ENCODE measurements at regions not wholly inside any gene's neighbourhood (a gene's known extent, or its start where the extent isn't known, plus 50 kb on each side); places are given as distances from the start of the nearest gene placed in this dataset.

- no peak for TF ChIP-seq CTCF (IDR thresholded peaks at IDR 0.05)
- TF ChIP-seq POLR2A (IDR thresholded peaks at IDR 0.05): no peak
- Histone ChIP-seq H3K27me3 (no peaks in the 10 kb centered on the region), H3K4me3 (no peak overlapping the region), H3K4me1 (peaks cover 0 to 4% (median 0%) of the 10 kb centered on the region in 4 donors), H3K9me3 (no peaks in the 10 kb centered on the region), H3K27ac (no peak overlapping the region), H3K36me3 (no peaks in the 10 kb centered on the region)
- intact Hi-C loops (cut with DNase I): no loop called here
- DNase-seq (no peak), ATAC-seq (no peak)
- 95% methylated on average over 33 of the region's 36 CpGs for WGBS (ENCODE audit: insufficient coverage, low coverage, low lambda C conversion rate, missing lambda C conversion rate)
These were observed 62.0 kb upstream of the MGAT5 start for GRCh38 chr2:134191835-134192234.

- Histone ChIP-seq H3K4me1 (peaks cover 0 to 4% (median 0%) of the 10 kb centered on the region in 4 donors), H3K4me3 (no peak overlapping the region), H3K27me3 (no peaks in the 10 kb centered on the region), H3K36me3 (no peaks in the 10 kb centered on the region), H3K27ac (no peak overlapping the region), H3K9me3 (no peaks in the 10 kb centered on the region)
- DNase-seq (no peak), ATAC-seq (no peak)
- WGBS (ENCODE audit: insufficient coverage, low coverage, low lambda C conversion rate, missing lambda C conversion rate): 100% methylated on average over 1 of the region's 1 CpG
- intact Hi-C loops (cut with DNase I): no loop called here
- TF ChIP-seq POLR2A (IDR thresholded peaks at IDR 0.05) (no peak), CTCF (IDR thresholded peaks at IDR 0.05) (no peak)
These were observed 60.9 kb upstream of the MGAT5 start for GRCh38 chr2:134193006-134193405.

- Histone ChIP-seq H3K4me3 (no peak overlapping the region), H3K9me3 (no peaks in the 10 kb centered on the region), H3K36me3 (no peaks in the 10 kb centered on the region), H3K27me3 (no peaks in the 10 kb centered on the region), H3K27ac (no peak overlapping the region), H3K4me1 (no peaks in the 10 kb centered on the region)
- 92% methylated on average over 5 of the region's 5 CpGs for WGBS (ENCODE audit: insufficient coverage, low coverage, low lambda C conversion rate, missing lambda C conversion rate)
- TF ChIP-seq POLR2A (IDR thresholded peaks at IDR 0.05): no peak
- TF ChIP-seq CTCF (IDR thresholded peaks at IDR 0.05): no peak
- intact Hi-C loops (cut with DNase I): no loop called here
- DNase-seq: no peak
- no peak for ATAC-seq
These were observed 59.4 kb upstream of the MGAT5 start for GRCh38 chr2:134194519-134194918.

GRCh38 chr2:134195341-134195740, 58.5 kb upstream of the MGAT5 start:
- ATAC-seq: no peak
- no peaks in the 10 kb centered on the region for H3K27me3 ChIP-seq
- TF ChIP-seq POLR2A (IDR thresholded peaks at IDR 0.05) (no peak), CTCF (IDR thresholded peaks at IDR 0.05) (no peak)
- DNase-seq: no peak
- H3K9me3 ChIP-seq: no peaks in the 10 kb centered on the region
- H3K4me3 ChIP-seq: no peak overlapping the region
- H3K27ac ChIP-seq: no peak overlapping the region
- H3K36me3 ChIP-seq: no peaks in the 10 kb centered on the region
- 62% methylated on average over 6 of the region's 6 CpGs for WGBS (ENCODE audit: insufficient coverage, low coverage, low lambda C conversion rate, missing lambda C conversion rate)
- no peaks in the 10 kb centered on the region for H3K4me1 ChIP-seq
- intact Hi-C loops (cut with DNase I): no loop called here

GRCh38 chr2:134197445-134197844, 56.4 kb upstream of the MGAT5 start:
- ATAC-seq: no peak

More at GRCh38 chr2:134197445-134197844, 56.4 kb upstream of the MGAT5 start:
- no peak overlapping the region for H3K4me3 ChIP-seq
- intact Hi-C loops (cut with DNase I): no loop called here
- no peaks in the 10 kb centered on the region for H3K36me3 ChIP-seq
- no peak overlapping the region for H3K27ac ChIP-seq
- H3K27me3 ChIP-seq: no peaks in the 10 kb centered on the region
- no peaks in the 10 kb centered on the region for H3K9me3 ChIP-seq
- WGBS (ENCODE audit: insufficient coverage, low coverage, low lambda C conversion rate, missing lambda C conversion rate): 66% methylated on average over 3 of the region's 3 CpGs
- TF ChIP-seq CTCF (IDR thresholded peaks at IDR 0.05): no peak
- no peak for TF ChIP-seq POLR2A (IDR thresholded peaks at IDR 0.05)
- DNase-seq: no peak
- H3K4me1 ChIP-seq: no peaks in the 10 kb centered on the region

Measured in right lobe of liver (tissue), 6 donors.